HepG2 (cell line): ENCODE measurements at regions not wholly inside any gene's neighbourhood (a gene's known extent, or its start where the extent isn't known, plus 50 kb on each side); places are given as distances from the start of the nearest gene placed in this dataset.

Experiments used
- ATAC-seq: fragments of 200-7000 bp; cut with Tn5 transposase; 3 replicates; pipeline ENCODE4 v1.9.1; 2020; ENCODE audit warnings: mild to moderate bottlenecking, moderate library complexity
- BruUV-seq: library from RNA; stranded (reverse); fragments of 400-500 nt; replicated peaks from 2 replicates; lab custom pipeline; 2021; lab: Mats Ljungman, UMichigan
- CTCF ChIA-PET: fragments of 300-600 bp; formaldehyde crosslinking; extraction: SDS; loops from one replicate; lab custom pipeline; 2021; ENCODE audit warnings: low total read pairs, inconsistent platforms, low intra/inter-chr PET ratio; lab: Yijun Ruan, JAX
- POLR2A ChIA-PET: fragments of 350-600 bp; sonication (Branson Sonifier 250); formaldehyde crosslinking; loops from one replicate; lab custom pipeline; 2020; ENCODE audit warnings: antibody characterized with exemption, inconsistent platforms; lab: Yijun Ruan, JAX
- DNase-seq: peaks from one replicate; pipeline ENCODE4 v3.0.0-alpha.2; 2015; ENCODE audit warnings: low spot score
- FAIRE-seq: peaks from 3 replicates; lab custom pipeline; 2011; peaks lifted over from hg19 to GRCh38; lab: Jason Lieb, UNC
- H2AFZ ChIP-seq: one replicate; pipeline ENCODE4 v1.6.1; 2011; ENCODE audit warnings: low read length, inconsistent platforms
- H3K27ac ChIP-seq: fragments of 300-600 bp; 3 replicates; pipeline ENCODE4 v1.8.0; 2011; ENCODE audit warnings: mixed run types, mild to moderate bottlenecking, mixed read lengths, low read length, inconsistent platforms; ENCODE audit not compliant: insufficient read depth; ENCODE audit errors: extremely low read length
- H3K27me3 ChIP-seq, 2 experiments: fragments of 200-600 bp in 1 of 2; 2 replicates in 1 of 2; 3 replicates in 1 of 2; pipeline versions ENCODE4 v1.6.0 to v1.8.0; 2011; ENCODE audit warnings: low read length in 2 of 2, mild to moderate bottlenecking in 2 of 2, moderate library complexity in 2 of 2, inconsistent platforms in 1 of 2; ENCODE audit not compliant: insufficient read depth in 2 of 2, control insufficient read depth in 1 of 2
- H3K36me3 ChIP-seq, 2 experiments: fragments of 200-600 bp in 1 of 2; replicated peaks in 1 of 2; 2 replicates in 1 of 2; 3 replicates in 1 of 2; pipeline versions ENCODE4 v1.5.1 to v1.8.0; 2011; ENCODE audit warnings: low read length in 2 of 2, inconsistent platforms in 1 of 2; ENCODE audit not compliant: insufficient read depth in 2 of 2, control insufficient read depth in 1 of 2
- H3K4me1 ChIP-seq: 2 replicates; pipeline ENCODE4 v1.5.1; 2012; ENCODE audit warnings: low read length, inconsistent platforms; ENCODE audit not compliant: insufficient read depth
- H3K4me2 ChIP-seq: 2 replicates; pipeline ENCODE4 v1.6.0; 2011; ENCODE audit warnings: low read depth, low read length, inconsistent platforms
- H3K4me3 ChIP-seq, 3 experiments: fragments of 200-600 bp in 1 of 3; sonication (generic), shearing (Covaris generic) in 1 of 3; replicated peaks in 1 of 3; 2 replicates each; pipeline ENCODE4 v1.5.1; 2011 to 2016; ENCODE audit warnings: low read length in 3 of 3, inconsistent platforms in 2 of 3, low read depth in 2 of 3, mild to moderate bottlenecking in 2 of 3, control low read depth in 1 of 3, mixed read lengths in 1 of 3; ENCODE audit not compliant: insufficient read depth in 1 of 3
- H3K79me2 ChIP-seq: one replicate; pipeline ENCODE4 v1.6.1; 2011; ENCODE audit warnings: low read length, inconsistent platforms; ENCODE audit not compliant: insufficient read depth
- H3K9ac ChIP-seq: 2 replicates; pipeline ENCODE4 v1.6.0; 2011; ENCODE audit warnings: mild to moderate bottlenecking, low read depth, low read length, inconsistent platforms; ENCODE audit not compliant: insufficient read depth
- H3K9me3 ChIP-seq: 2 replicates; pipeline ENCODE4 v1.5.1; 2012; ENCODE audit warnings: mild to moderate bottlenecking, low read length
- H4K20me1 ChIP-seq: 2 replicates; pipeline ENCODE4 v1.6.0; 2011; ENCODE audit warnings: inconsistent platforms, mild to moderate bottlenecking, low read length, moderate library complexity; ENCODE audit not compliant: insufficient read depth
- ATF1 ChIP-seq: IDR thresholded peaks from 2 replicates; pipeline ENCODE4 v1.6.1; 2016; ENCODE audit warnings: mild to moderate bottlenecking, control low read depth
- EP300 ChIP-seq, 3 experiments: sonication (generic) in 1 of 3; formaldehyde crosslinking in 1 of 3; IDR thresholded peaks; 2 replicates each; pipeline versions ENCODE4 v1.5.1 to v1.6.1; 2011 to 2020; ENCODE audit warnings: low read depth in 2 of 3, low read length in 2 of 3, borderline replicate concordance in 1 of 3, improper control_type of control experiment in 1 of 3, mild to moderate bottlenecking in 1 of 3, missing genetic modification reagents in 1 of 3, moderate library complexity in 1 of 3
- HDAC2 ChIP-seq: sonication (generic); formaldehyde crosslinking; IDR thresholded peaks from 2 replicates; pipeline ENCODE4 v1.4.0; 2020; ENCODE audit warnings: missing genetic modification reagents
- KLF13 ChIP-seq: sonication (generic); formaldehyde crosslinking; IDR thresholded peaks from 2 replicates; pipeline ENCODE4 v1.4.0; 2020; ENCODE audit warnings: mild to moderate bottlenecking, missing genetic modification reagents
- LBX2 ChIP-seq: sonication (generic); formaldehyde crosslinking; IDR thresholded peaks from 2 replicates; pipeline ENCODE4 v1.5.0; 2020; ENCODE audit warnings: missing genetic modification reagents, mild to moderate bottlenecking, borderline replicate concordance
- LCORL ChIP-seq, 2 experiments: fragments of 450-650 bp in 1 of 2; sonication (generic) in 1 of 2; formaldehyde crosslinking in 1 of 2; IDR thresholded peaks; 2 replicates each; pipeline versions ENCODE4 v1.5.0 to v1.6.1; 2017 to 2020; ENCODE audit warnings: antibody characterized with exemption in 1 of 2, missing genetic modification reagents in 1 of 2
- NAIF1 ChIP-seq: sonication (generic); formaldehyde crosslinking; IDR thresholded peaks from 2 replicates; pipeline ENCODE4 v1.5.0; 2020; ENCODE audit warnings: mild to moderate bottlenecking, missing genetic modification reagents, borderline replicate concordance
- NR2F1 ChIP-seq, 2 experiments: fragments of 450-650 bp in 1 of 2; formaldehyde crosslinking in 1 of 2; IDR thresholded peaks; 2 replicates each; pipeline versions ENCODE4 v1.5.0 to v1.6.1; 2016 to 2020; ENCODE audit warnings: mild to moderate bottlenecking in 1 of 2, missing compliant biosample characterization in 1 of 2, missing genetic modification reagents in 1 of 2, moderate library complexity in 1 of 2
- SMAD1 ChIP-seq: sonication (generic); formaldehyde crosslinking; IDR thresholded peaks from 2 replicates; pipeline ENCODE4 v1.4.0; 2020; ENCODE audit warnings: missing genetic modification reagents, low read depth, mild to moderate bottlenecking, borderline replicate concordance
- ZNF577 ChIP-seq: sonication (generic); formaldehyde crosslinking; IDR thresholded peaks from 2 replicates; pipeline ENCODE4 v1.4.0; 2020; ENCODE audit warnings: mild to moderate bottlenecking, low read depth, missing genetic modification reagents, borderline replicate concordance
- ZNF616 ChIP-seq: sonication (generic); formaldehyde crosslinking; IDR thresholded peaks from 2 replicates; pipeline ENCODE4 v1.5.0; 2020; ENCODE audit warnings: low read depth, mild to moderate bottlenecking, missing genetic modification reagents
- ZNF790 ChIP-seq: sonication (generic); formaldehyde crosslinking; IDR thresholded peaks from 2 replicates; pipeline ENCODE4 v1.8.0; 2022; ENCODE audit warnings: missing genetic modification reagents, mild to moderate bottlenecking, borderline replicate concordance
- ZSCAN20 ChIP-seq: sonication (generic); formaldehyde crosslinking; IDR thresholded peaks from 2 replicates; pipeline ENCODE4 v1.4.0; 2020; ENCODE audit warnings: missing genetic modification reagents, mild to moderate bottlenecking, borderline replicate concordance
- WGBS: methylation state at CpG from one replicate; pipeline ENCODE4 v1.1.6; 2017; ENCODE audit warnings: low lambda C conversion rate; 5-methylcytosine and 5-hydroxymethylcytosine counted together
- in situ Hi-C: cut with HindIII; loops from 2 replicates; pipeline ENCODE4 v1.10.0; 2017; ENCODE audit warnings: low pct_unique_long_range_greater_than_20kb; ENCODE audit not compliant: extremely low pct_ligation_motif_present
- intact Hi-C: fragments of 100-400 bp; cut with micrococcal nuclease; formaldehyde crosslinking; loops from one replicate; pipeline ENCODE4 v1.10.0; 2022; ENCODE audit not compliant: unreplicated experiment
- TF ChIP-seq, protein P1 (sequence below): conservative IDR thresholded peaks from 2 replicates; pipeline ENCODE4 v1.6.1; 2018; ENCODE audit warnings: missing genetic modification reagents
- TF ChIP-seq, protein P2 (sequence below): IDR thresholded peaks from 2 replicates; pipeline ENCODE4 v1.6.1; 2016; ENCODE audit warnings: mild to moderate bottlenecking, missing biosample characterization, missing genetic modification reagents
- TF ChIP-seq, protein P3 (sequence below): sonication (generic); formaldehyde crosslinking; IDR thresholded peaks from 2 replicates; pipeline ENCODE4 v1.5.0; 2020; ENCODE audit warnings: missing genetic modification reagents

DNA sequence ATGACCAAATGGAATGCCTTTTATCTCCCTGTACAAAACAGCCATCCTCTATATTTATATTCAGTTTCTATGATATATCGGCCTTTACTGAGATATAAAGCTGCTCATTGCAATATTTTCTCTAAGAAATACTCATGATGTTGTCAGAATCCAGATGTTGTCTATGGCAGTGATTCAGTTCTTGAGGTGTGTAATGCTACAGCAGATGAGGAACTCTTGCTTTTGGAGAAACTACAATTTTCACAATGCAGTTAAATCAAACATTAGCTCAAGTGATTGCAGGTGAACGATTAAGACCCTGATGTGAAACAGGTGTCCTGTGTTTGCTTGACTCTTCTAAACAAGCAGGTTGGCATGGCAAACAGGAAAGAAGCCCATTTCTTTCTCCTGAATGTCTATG, 256.2 kb upstream of the CDH20 start:
- 0% methylated on average over 2 of the region's 2 CpGs for WGBS
- H4K20me1 ChIP-seq = no peaks in the 10 kb centered on the region
- TF ChIP-seq NR2F1 (CRISPR knock-in tag; IDR thresholded peaks at IDR 0.05) (no peak), ZSCAN20 (CRISPR knock-in tag) (no peak), KLF13 (no peak), HDAC2 (CRISPR knock-in tag) (no peak), LCORL (IDR thresholded peaks at IDR 0.05) (no peak), LCORL (CRISPR knock-in tag; IDR thresholded peaks at IDR 0.05) (no peak)
- TF ChIP-seq, protein P1, sequence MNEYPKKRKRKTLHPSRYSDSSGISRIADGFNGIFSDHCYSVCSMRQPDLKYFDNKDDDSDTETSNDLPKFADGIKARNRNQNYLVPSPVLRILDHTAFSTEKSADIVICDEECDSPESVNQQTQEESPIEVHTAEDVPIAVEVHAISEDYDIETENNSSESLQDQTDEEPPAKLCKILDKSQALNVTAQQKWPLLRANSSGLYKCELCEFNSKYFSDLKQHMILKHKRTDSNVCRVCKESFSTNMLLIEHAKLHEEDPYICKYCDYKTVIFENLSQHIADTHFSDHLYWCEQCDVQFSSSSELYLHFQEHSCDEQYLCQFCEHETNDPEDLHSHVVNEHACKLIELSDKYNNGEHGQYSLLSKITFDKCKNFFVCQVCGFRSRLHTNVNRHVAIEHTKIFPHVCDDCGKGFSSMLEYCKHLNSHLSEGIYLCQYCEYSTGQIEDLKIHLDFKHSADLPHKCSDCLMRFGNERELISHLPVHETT (CRISPR knock-in tag) = no peak
- TF ChIP-seq, protein P2, sequence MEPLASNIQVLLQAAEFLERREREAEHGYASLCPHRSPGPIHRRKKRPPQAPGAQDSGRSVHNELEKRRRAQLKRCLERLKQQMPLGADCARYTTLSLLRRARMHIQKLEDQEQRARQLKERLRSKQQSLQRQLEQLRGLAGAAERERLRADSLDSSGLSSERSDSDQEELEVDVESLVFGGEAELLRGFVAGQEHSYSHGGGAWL = no peak
- no peak for FAIRE-seq
- H3K27ac ChIP-seq = no peak overlapping the region
- no peak overlapping the region for H3K4me2 ChIP-seq
- in situ Hi-C loops (no loop called here), intact Hi-C loops (no loop called here)
- ChIA-PET POLR2A (no interaction called here), CTCF (no interaction called here)
- H3K9ac ChIP-seq = no peak overlapping the region
- H3K4me3 ChIP-seq = no peak overlapping the region
- no peaks in the 10 kb centered on the region for H3K79me2 ChIP-seq
- ATAC-seq = no peak
- H3K27me3 ChIP-seq = no peaks in the 10 kb centered on the region
- no peak for DNase-seq
- no TSS peak for BruUV-seq
- no peaks in the 10 kb centered on the region for H3K36me3 ChIP-seq
- no peaks in the 10 kb centered on the region for H3K4me1 ChIP-seq
- no peak overlapping the region for H2AFZ ChIP-seq
- H3K9me3 ChIP-seq = no peaks in the 10 kb centered on the region

- CTCF ChIA-PET = no interaction called here
- TF ChIP-seq ZNF577 (CRISPR knock-in tag) (no peak), NAIF1 (CRISPR knock-in tag) (no peak), LBX2 (CRISPR knock-in tag) (no peak), ZNF616 (no peak), ATF1 (CRISPR knock-in tag) (no peak), ZNF790 (no peak), EP300 (IDR thresholded peaks at IDR 0.05; ENCODE audit: low read depth in 2 of 2, low read length in 2 of 2) (no peak), EP300 (CRISPR knock-in tag; IDR thresholded peaks at IDR 0.05; ENCODE audit: borderline replicate concordance) (no peak), SMAD1 (CRISPR knock-in tag) (no peak)
- TF ChIP-seq, protein P3, sequence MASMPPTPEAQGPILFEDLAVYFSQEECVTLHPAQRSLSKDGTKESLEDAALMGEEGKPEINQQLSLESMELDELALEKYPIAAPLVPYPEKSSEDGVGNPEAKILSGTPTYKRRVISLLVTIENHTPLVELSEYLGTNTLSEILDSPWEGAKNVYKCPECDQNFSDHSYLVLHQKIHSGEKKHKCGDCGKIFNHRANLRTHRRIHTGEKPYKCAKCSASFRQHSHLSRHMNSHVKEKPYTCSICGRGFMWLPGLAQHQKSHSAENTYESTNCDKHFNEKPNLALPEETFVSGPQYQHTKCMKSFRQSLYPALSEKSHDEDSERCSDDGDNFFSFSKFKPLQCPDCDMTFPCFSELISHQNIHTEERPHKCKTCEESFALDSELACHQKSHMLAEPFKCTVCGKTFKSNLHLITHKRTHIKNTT = no peak
Measured at GRCh38 chr18:61079714-61080113, 253.5 kb upstream of the CDH20 start.

More at GRCh38 chr18:61079714-61080113, 253.5 kb upstream of the CDH20 start:
- H3K9me3 ChIP-seq = no peaks in the 10 kb centered on the region
- no peak overlapping the region for H3K4me3 ChIP-seq
- no peak for ATAC-seq
- H3K4me2 ChIP-seq = no peak overlapping the region
- H4K20me1 ChIP-seq = no peaks in the 10 kb centered on the region
- no peaks in the 10 kb centered on the region for H3K4me1 ChIP-seq
- POLR2A ChIA-PET = no interaction called here
- H3K9ac ChIP-seq = no peak overlapping the region
- H3K27me3 ChIP-seq = no peaks in the 10 kb centered on the region
- H2AFZ ChIP-seq = no peak overlapping the region
- no peaks in the 10 kb centered on the region for H3K79me2 ChIP-seq
- no peak for DNase-seq
- BruUV-seq = no TSS peak
- intact Hi-C loops (no loop called here), in situ Hi-C loops (no loop called here)
- H3K36me3 ChIP-seq = no peaks in the 10 kb centered on the region
- no peak for FAIRE-seq
- 14% methylated on average over 3 of the region's 3 CpGs for WGBS
- H3K27ac ChIP-seq = no peak overlapping the region
